ENCODE measurements at regions not wholly inside any gene's neighbourhood (a gene's known extent, or its start where the extent isn't known, plus 50 kb on each side); places are given as distances from the start of the nearest gene placed in this dataset.

- Histone ChIP-seq H3K27me3 (replicated peaks in 1 of 4; ENCODE audit: control extremely low read depth in 1 of 4, control insufficient read depth in 3 of 4, insufficient read depth in 4 of 4, low read length in 3 of 4) (no peaks in the 10 kb centered on the region), H3K4me2 (replicated peaks; ENCODE audit: low read depth, low read length, poor library complexity, severe bottlenecking) (no peak overlapping the region), H3K9ac (ENCODE audit: low read length) (no peak overlapping the region), H3K79me2 (ENCODE audit: control insufficient read depth, insufficient read depth, low read length) (peaks cover 59% of the 10 kb centered on the region), H4K20me1 (ENCODE audit: control insufficient read depth, insufficient read depth, low read length, poor library complexity, severe bottlenecking) (peaks cover 55% of the 10 kb centered on the region), H3K27ac (ENCODE audit: low read length in 2 of 2) (no peak overlapping the region), H2AFZ (ENCODE audit: insufficient read depth, low read depth, low read length, poor library complexity, severe bottlenecking) (no peak overlapping the region), H3K9me3 (ENCODE audit: control extremely low read depth in 1 of 3, control insufficient read depth in 2 of 3, insufficient read depth in 1 of 3, low read length in 2 of 3) (no peaks in the 10 kb centered on the region), H3K36me3 (replicated peaks in 1 of 2; ENCODE audit: control extremely low read depth in 1 of 2, control insufficient read depth in 1 of 2, extremely low read depth in 1 of 2, insufficient read depth in 2 of 2, low read length in 1 of 2) (peaks cover 2 to 5% of the 10 kb centered on the region in 2 experiments), H3K4me1 (ENCODE audit: control insufficient read depth in 2 of 2, insufficient read depth in 2 of 2, low read length in 2 of 2) (no peaks in the 10 kb centered on the region), H3K4me3 (ENCODE audit: control extremely low read depth in 1 of 5, extremely low read depth in 1 of 5, insufficient read depth in 1 of 5, low read depth in 2 of 5, low read length in 4 of 5) (no peak overlapping the region)
- DNase-seq (no peak), ATAC-seq (ENCODE audit: low read depth) (no peak)
- peaks cover 2% of the 10 kb centered on the region for H3K4me1 Mint-ChIP-seq
- no peak overlapping the region for H3K4me3 Mint-ChIP-seq
- H3K27me3 Mint-ChIP-seq = no peaks in the 10 kb centered on the region
- TF ChIP-seq EZH2 (IDR thresholded peaks at IDR 0.05; ENCODE audit: borderline replicate concordance, insufficient read depth, low read depth, low read length, poor library complexity, severe bottlenecking) = no peak
- TF ChIP-seq CTCF (IDR thresholded peaks at IDR 0.05) = no peak
- intact Hi-C loops (cut with micrococcal nuclease) = no loop called here
- ChIA-PET POLR2A (no interaction called here), CTCF (no interaction called here)
- WGBS (ENCODE audit: insufficient coverage) = 96% methylated on average over 17 of the region's 17 CpGs
- no peaks in the 10 kb centered on the region for H3K9me3 Mint-ChIP-seq (ENCODE audit: insufficient read depth)
- H3K27ac Mint-ChIP-seq = no peak overlapping the region
Observed at GRCh38 chr22:49590381-49590780, 237.3 kb downstream of the BRD1 start.

- Mint-ChIP-seq H3K9me3 (ENCODE audit: insufficient read depth) (no peaks in the 10 kb centered on the region), H3K4me3 (no peak overlapping the region), H3K4me1 (peaks cover 5% of the 10 kb centered on the region), H3K27me3 (no peaks in the 10 kb centered on the region), H3K27ac (no peak overlapping the region)
- Histone ChIP-seq H3K4me3 (ENCODE audit: control extremely low read depth in 1 of 5, extremely low read depth in 1 of 5, insufficient read depth in 1 of 5, low read depth in 2 of 5, low read length in 4 of 5) (no peak overlapping the region), H3K4me2 (replicated peaks; ENCODE audit: low read depth, low read length, poor library complexity, severe bottlenecking) (no peak overlapping the region), H3K27ac (ENCODE audit: low read length in 2 of 2) (no peak overlapping the region), H3K9ac (ENCODE audit: low read length) (no peak overlapping the region), H3K27me3 (replicated peaks in 1 of 4; ENCODE audit: control extremely low read depth in 1 of 4, control insufficient read depth in 3 of 4, insufficient read depth in 4 of 4, low read length in 3 of 4) (no peaks in the 10 kb centered on the region), H2AFZ (ENCODE audit: insufficient read depth, low read depth, low read length, poor library complexity, severe bottlenecking) (no peak overlapping the region), H4K20me1 (ENCODE audit: control insufficient read depth, insufficient read depth, low read length, poor library complexity, severe bottlenecking) (peaks cover 56% of the 10 kb centered on the region), H3K79me2 (ENCODE audit: control insufficient read depth, insufficient read depth, low read length) (peaks cover 54% of the 10 kb centered on the region), H3K9me3 (ENCODE audit: control extremely low read depth in 1 of 3, control insufficient read depth in 2 of 3, insufficient read depth in 1 of 3, low read length in 2 of 3) (no peaks in the 10 kb centered on the region), H3K4me1 (ENCODE audit: control insufficient read depth in 2 of 2, insufficient read depth in 2 of 2, low read length in 2 of 2) (no peaks in the 10 kb centered on the region), H3K36me3 (replicated peaks in 1 of 2; ENCODE audit: control extremely low read depth in 1 of 2, control insufficient read depth in 1 of 2, extremely low read depth in 1 of 2, insufficient read depth in 2 of 2, low read length in 1 of 2) (peaks cover 0 to 5% of the 10 kb centered on the region in 2 experiments)
- ATAC-seq (ENCODE audit: low read depth) (no peak), DNase-seq (no peak)
- POLR2A ChIA-PET = no interaction called here
- intact Hi-C loops (cut with micrococcal nuclease) = no loop called here
- TF ChIP-seq EZH2 (IDR thresholded peaks at IDR 0.05; ENCODE audit: borderline replicate concordance, insufficient read depth, low read depth, low read length, poor library complexity, severe bottlenecking) (no peak), CTCF (IDR thresholded peaks at IDR 0.05) (no peak)
- CTCF ChIA-PET = no interaction called here
- 97% methylated on average over 16 of the region's 18 CpGs for WGBS (ENCODE audit: insufficient coverage)
Observed at GRCh38 chr22:49589811-49590210, 237.9 kb downstream of the BRD1 start.
